ENCODE measurements at regions not wholly inside any gene's neighbourhood (a gene's known extent, or its start where the extent isn't known, plus 50 kb on each side); places are given as distances from the start of the nearest gene placed in this dataset.

DNA sequence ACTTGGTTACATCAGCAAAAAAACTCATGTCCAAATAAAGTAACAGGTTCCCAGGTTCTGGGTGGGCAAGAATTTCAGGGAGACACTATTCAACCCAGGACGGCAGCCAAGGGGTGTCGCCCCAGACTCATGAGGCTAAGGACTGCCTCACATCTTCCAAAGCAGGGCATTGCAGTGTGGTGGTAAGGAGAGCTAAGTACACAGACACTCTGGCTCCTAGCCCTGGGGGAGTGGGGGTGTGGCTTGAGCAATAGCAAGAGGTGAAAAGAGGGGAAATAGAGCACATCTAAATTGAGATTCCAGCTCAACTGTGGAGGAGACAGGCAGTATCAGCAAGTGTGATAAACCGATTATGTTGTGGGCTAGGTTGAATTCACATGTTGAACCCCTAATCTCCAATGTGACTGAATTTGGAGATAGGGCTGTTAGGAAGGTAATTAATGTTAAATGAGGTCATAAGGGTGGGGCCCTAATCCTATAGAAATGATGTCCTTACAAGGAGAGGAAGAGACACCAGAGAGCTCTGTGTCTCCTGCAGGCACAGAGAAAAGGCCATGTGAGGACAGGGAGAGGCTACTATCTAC lies 49.9 kb upstream of the MARCHF11 start:
- H2BK12ac ChIP-seq (ENCODE audit: low read depth, low read length) = no peak overlapping the region
- no peak for FAIRE-seq
- 90% methylated on average over 3 of the region's 3 CpGs; no CpG with 5 or more reads in 1 of the 2 experiments for WGBS, 2 experiments (ENCODE audit: extremely low coverage in 1 of 2, insufficient coverage in 1 of 2, insufficient read length in 1 of 2, insufficient replicate concordance in 2 of 2, low coverage in 1 of 2, low lambda C conversion rate in 2 of 2, missing lambda C conversion rate in 1 of 2)

More for the DNA sequence above, 49.9 kb upstream of the MARCHF11 start:
- Histone ChIP-seq H2BK15ac (ENCODE audit: low read length) (no peak overlapping the region), H2BK120ac (replicated peaks; ENCODE audit: low read depth, low read length) (no peak overlapping the region), H3K79me1 (ENCODE audit: low read depth, low read length) (no peaks in the 10 kb centered on the region), H3K4me3 (ENCODE audit: extremely low read depth in 1 of 4, insufficient read depth in 2 of 4, low read depth in 3 of 4, low read length in 4 of 4) (no peak overlapping the region), H2AK5ac (ENCODE audit: low read depth, low read length) (no peak overlapping the region), H3K4ac (replicated peaks; ENCODE audit: insufficient read length, low read depth, low read length) (no peak overlapping the region), H4K91ac (replicated peaks; ENCODE audit: insufficient read length, low read length) (no peak overlapping the region), H2BK20ac (ENCODE audit: low read length) (no peak overlapping the region), H2AFZ (ENCODE audit: low read length) (no peak overlapping the region), H3K23me2 (ENCODE audit: low read depth, low read length) (no peaks in the 10 kb centered on the region; the same call in 1 of the 2 replicates), H3K27ac (ENCODE audit: low read depth, low read length) (no peak overlapping the region), H3K79me2 (ENCODE audit: control insufficient read depth in 1 of 2, insufficient read depth in 2 of 2, low read length in 2 of 2) (no peaks in the 10 kb centered on the region), H3K18ac (ENCODE audit: extremely low read depth, low read length) (no peak overlapping the region), H4K5ac (ENCODE audit: insufficient read length, low read depth, low read length) (no peak overlapping the region), H3K9me3 (ENCODE audit: insufficient read depth in 2 of 2, low read depth in 1 of 2, low read length in 1 of 2) (no peaks in the 10 kb centered on the region), H2BK5ac (ENCODE audit: low read depth, low read length) (no peak overlapping the region; the same call in 1 of the 2 replicates), H3K4me2 (ENCODE audit: insufficient read depth in 1 of 2, low read depth in 2 of 2, low read length in 2 of 2) (no peak overlapping the region), H3K9ac (replicated peaks in 1 of 4; ENCODE audit: extremely low read depth in 1 of 4, low read depth in 3 of 4, low read length in 3 of 4) (no peak overlapping the region), H4K20me1 (replicated peaks in 1 of 2; ENCODE audit: control insufficient read depth in 1 of 2, insufficient read depth in 2 of 2, low read length in 2 of 2) (no peaks in the 10 kb centered on the region), H3K27me3 (replicated peaks in 1 of 4; ENCODE audit: control insufficient read depth in 3 of 4, extremely low read depth in 1 of 4, insufficient read depth in 3 of 4, low read length in 3 of 4) (no peaks in the 10 kb centered on the region), H3K14ac (ENCODE audit: insufficient read length) (no peak overlapping the region), H3K23ac (ENCODE audit: insufficient read length) (no peak overlapping the region), H4K8ac (ENCODE audit: extremely low read depth, insufficient read depth, low read length) (no peak overlapping the region), H3K56ac (replicated peaks; ENCODE audit: insufficient read length, low read depth, low read length) (no peak overlapping the region), H3K4me1 (replicated peaks in 1 of 4; ENCODE audit: control insufficient read depth in 3 of 4, insufficient read depth in 4 of 4, low read length in 3 of 4) (no peaks in the 10 kb centered on the region), H3K36me3 (ENCODE audit: control insufficient read depth in 2 of 4, insufficient read depth in 4 of 4, low read length in 3 of 4) (no peaks in the 10 kb centered on the region)
- DNase-seq (ENCODE audit: low read depth in 1 of 2, low spot score in 2 of 2) = no peak
- POLR2A ChIA-PET (ENCODE audit: partially characterized antibody) = no interaction called here
- TF ChIP-seq CEBPB (IDR thresholded peaks at IDR 0.05; ENCODE audit: low read depth, low read length) (no peak), JUN (IDR thresholded peaks at IDR 0.05; ENCODE audit: low read depth, low read length) (no peak), KDM5A (IDR thresholded peaks at IDR 0.05; ENCODE audit: low read length) (no peak), POLR2AphosphoS5 (IDR thresholded peaks at IDR 0.05; ENCODE audit: low read depth, low read length) (no peak), SIN3A (conservative IDR thresholded peaks at IDR 0.05 in 1 of 2, IDR thresholded peaks at IDR 0.05 in 1 of 2; ENCODE audit: low read depth in 1 of 2, low read length in 2 of 2) (no peak), SUZ12 (IDR thresholded peaks at IDR 0.05; ENCODE audit: low read length) (no peak), TBP (IDR thresholded peaks at IDR 0.05; ENCODE audit: low read depth, low read length) (no peak)
- TF ChIP-seq, protein P1, sequence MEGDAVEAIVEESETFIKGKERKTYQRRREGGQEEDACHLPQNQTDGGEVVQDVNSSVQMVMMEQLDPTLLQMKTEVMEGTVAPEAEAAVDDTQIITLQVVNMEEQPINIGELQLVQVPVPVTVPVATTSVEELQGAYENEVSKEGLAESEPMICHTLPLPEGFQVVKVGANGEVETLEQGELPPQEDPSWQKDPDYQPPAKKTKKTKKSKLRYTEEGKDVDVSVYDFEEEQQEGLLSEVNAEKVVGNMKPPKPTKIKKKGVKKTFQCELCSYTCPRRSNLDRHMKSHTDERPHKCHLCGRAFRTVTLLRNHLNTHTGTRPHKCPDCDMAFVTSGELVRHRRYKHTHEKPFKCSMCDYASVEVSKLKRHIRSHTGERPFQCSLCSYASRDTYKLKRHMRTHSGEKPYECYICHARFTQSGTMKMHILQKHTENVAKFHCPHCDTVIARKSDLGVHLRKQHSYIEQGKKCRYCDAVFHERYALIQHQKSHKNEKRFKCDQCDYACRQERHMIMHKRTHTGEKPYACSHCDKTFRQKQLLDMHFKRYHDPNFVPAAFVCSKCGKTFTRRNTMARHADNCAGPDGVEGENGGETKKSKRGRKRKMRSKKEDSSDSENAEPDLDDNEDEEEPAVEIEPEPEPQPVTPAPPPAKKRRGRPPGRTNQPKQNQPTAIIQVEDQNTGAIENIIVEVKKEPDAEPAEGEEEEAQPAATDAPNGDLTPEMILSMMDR (IDR thresholded peaks at IDR 0.05; ENCODE audit: control extremely low read depth in 1 of 3, insufficient read depth in 1 of 3, low read depth in 1 of 3, low read length in 3 of 3) = peak in 1 of 3 experiments; percentile 6; a peak in 1 of 4 replicates
- CTCF ChIA-PET (ENCODE audit: partially characterized antibody) = interaction anchor here (0.6 to 0.7 kb wide), 3 partner anchors 26 to 115 kb away, joined by 3 read pairs; no protein-coding TSS in a partner anchor
